Hippocampal formation (tissue), 2 donors: ENCODE measurements at regions not wholly inside any gene's neighbourhood (a gene's known extent, or its start where the extent isn't known, plus 50 kb on each side); places are given as distances from the start of the nearest gene placed in this dataset.

Experiments used
- DNase-seq, 2 donors: peaks; one replicate each; lab custom pipeline; 2025; lab: John Stamatoyannopoulos, UW

DNA sequence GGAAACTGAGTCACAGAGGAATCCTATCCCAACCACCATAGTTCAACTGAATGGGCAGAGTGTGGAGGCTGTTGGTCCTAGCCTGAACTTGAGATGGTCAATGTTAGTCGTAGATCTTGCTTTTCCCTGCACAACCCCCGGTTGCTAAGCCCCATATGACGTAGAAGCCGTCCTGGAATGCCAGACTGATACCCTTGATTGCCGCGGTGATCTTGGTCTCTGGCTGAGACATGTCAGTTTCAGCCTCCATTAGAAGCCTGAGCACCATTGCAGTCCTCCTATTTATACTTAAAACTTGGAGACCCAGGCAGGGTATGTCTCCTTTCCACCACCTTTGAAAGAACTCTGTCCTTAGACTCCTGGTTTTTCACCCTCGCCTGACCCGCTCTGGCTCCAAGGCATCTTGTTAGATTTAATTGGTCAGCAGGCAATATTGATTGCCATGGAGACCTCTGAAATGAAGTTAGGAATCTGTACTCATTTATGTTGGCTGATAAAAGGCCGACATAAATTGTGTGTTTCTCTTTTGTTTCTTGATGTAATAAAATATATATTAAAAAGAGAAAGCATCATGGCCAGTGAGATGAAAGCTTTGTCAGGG is 53.4 kb downstream of the RPLP1 start:
- DNase-seq, result no peak

DNA sequence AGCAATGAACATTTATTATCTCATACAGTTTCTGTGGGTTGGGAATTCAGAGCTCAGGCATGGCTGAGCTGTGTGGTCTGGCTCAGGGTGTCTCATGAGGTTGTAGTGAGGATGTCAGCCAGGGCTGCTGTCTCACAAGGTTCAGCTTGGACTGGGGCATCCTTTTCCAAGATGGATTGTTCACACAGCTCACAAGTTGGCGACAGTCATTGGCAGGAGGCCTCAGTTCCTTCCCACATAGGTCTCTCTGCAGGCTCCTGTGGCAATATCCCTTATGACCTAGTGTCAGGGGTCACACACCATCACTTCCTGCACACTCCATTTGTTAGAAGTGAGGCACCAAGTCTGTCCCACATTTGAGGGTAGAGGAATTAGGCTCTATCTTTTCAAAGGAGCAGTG is 56.0 kb downstream of the RPLP1 start:
- DNase-seq, result no peak

DNA sequence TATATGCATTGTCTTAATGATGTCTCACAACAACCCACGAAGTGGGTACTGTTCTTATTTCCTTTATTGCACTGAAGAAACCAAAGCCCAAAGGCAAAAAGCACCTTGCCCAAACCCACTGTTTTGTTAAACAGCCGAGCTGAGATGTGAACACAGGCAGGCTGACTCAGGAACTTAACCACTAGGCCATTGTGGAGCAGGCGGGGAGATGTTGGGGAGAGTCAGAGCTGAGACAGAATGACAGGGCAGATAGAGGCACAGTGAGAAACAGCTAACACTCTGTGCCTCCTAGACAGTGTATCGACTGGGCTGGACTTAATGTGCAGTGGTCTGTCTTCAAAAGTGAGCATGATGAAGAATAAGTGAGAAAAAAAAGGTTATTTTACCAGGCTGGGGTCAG is 56.5 kb downstream of the RPLP1 start:
- DNase-seq, result no peak

DNA sequence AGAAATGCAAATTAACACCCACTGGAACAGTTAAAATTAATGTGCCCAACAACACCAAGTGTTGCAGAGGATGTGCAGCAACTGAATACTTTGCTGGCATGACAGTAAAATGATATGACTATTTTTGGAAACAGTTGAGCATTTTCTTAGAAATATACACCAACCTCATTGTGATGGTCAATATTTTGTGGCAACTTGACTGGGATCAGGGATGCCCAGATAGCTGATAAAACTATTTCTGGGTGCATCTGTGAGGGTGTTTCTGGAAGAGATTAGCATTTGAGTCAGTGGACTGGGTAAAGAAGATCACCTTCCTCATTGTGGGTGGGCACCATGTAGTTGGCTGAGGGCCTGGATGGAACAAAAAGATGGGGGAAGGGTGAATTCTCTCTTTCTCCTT is 57.9 kb downstream of the RPLP1 start:
- DNase-seq, result no peak

DNA sequence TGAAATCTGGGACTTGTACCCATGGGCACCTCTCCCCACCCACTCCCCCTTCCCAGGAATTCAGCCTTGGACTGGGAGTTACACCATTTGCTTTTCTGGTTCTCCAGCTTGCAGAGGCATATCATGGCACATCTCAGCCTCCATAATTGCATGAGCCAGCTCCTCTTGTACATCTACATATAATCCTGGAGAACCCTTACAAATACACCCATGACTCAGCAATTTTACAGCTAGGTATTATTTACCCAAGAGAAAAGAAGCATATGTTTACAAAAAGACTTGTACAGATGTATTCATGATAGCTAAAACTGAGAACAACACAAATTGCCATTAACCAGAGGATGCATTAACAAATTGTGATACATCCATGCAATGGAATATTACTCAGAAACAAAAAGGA is 58.4 kb downstream of the RPLP1 start:
- no peak for DNase-seq

DNA sequence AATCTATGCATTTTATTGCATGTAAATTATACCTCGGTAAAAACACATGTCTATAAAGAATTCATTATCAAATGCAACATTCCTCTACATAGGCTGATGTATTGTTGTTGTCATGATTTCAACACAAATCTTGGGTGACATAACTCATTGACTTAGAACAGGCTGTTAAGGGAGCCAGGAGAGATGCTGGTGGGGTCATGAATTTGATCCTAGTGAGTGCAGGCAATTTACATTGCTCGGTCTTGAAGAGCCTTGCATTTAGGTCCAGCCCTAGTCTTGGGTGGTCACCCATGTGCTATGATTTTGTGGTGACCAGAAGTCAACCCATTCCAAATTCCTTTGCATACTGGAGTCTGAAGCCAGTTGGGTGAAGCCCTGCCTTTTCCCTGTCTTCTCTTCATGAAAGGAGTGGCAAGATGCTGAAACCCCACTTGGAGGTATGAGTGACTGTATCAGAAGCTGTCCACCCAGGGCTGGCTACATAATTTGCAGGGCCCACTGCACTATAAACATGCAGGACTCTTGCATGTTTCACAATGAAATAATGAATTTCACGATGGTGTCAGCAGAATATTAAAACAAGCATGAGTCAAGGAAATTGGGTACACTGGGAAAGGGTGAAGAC is 59.2 kb downstream of the RPLP1 start:
- no peak for DNase-seq

DNA sequence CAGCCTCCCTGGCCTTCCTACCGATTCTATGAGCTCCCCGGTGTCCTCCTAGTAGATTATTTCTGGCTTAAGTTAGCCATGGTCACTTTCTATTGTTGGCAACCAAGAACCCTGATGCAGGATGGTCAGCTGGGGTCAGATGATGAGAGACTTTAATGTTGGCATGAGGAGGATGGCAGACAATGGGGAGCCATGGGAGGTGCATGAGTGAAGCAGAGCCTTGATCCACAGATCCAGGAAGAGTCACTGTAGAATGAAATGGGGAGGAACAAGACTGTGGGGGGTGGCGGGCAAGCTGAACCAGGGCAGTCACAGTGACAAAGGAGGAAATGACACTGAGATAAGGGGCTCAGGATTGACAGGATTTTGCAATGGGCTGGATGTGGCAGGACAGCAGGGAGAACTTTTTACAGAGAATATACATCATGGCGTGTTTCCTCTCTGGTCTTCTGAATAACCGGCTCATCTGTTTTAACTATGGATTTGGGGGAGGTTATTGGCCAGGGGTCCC is 60.9 kb downstream of the RPLP1 start:
- DNase-seq, result no peak

DNA sequence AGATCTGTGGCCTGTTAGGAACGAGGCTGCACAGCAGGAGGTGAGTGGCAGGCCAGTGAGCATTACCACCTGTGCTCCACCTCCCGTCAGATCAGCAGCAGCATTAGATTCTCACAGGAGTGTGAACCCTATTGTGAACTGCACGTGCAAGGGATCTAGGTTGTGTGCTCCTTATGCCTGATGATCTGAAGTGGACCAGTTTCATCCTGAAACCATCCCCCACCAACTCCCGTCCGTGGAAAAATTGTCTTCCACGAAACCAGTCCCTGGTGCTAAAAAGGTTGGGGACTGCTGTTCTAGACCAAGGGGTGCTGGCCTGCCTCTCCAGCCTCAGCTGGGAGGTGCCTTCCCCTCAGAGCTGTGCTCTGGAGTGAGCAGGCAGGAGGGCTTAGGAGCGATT is 61.4 kb downstream of the RPLP1 start:
- DNase-seq, result no peak

DNA sequence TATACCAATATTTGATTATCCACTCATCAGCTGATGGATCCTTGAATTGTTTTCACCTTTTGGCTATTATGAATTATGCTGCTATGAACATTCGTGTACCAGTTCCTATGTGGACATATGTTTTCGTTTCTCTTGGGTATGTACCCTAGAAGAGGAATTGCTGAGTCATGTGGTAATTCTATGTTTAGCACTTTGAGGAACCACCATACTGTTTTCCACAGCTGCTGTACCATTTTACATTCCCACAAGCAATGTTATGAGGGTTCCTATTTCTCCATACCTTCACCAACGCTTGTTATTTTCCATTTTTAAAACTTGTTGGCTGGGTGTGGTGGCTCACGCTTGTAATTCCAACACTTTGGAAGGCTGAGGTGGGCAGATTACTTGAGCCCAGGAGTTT is 62.9 kb downstream of the RPLP1 start:
- no peak for DNase-seq

DNA sequence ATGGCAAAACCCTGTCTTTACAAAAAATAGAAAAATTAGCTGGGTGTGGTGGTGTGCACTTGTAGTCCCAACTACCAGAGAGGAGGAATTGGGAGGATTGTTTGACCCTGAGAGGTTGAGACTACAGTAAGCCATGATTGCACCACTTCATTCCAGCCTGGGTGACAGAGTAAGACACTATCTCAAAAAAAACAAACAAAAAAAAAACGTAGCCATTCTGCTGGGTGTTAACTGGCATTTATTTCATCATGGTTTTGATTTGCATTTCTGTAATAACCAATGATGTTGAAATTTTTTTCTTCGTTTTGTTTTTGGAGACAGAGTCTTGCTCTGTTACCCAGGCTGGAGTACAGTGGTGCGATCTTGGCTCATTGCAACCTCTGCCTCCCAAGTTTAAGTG is 63.3 kb downstream of the RPLP1 start:
- DNase-seq, result no peak

DNA sequence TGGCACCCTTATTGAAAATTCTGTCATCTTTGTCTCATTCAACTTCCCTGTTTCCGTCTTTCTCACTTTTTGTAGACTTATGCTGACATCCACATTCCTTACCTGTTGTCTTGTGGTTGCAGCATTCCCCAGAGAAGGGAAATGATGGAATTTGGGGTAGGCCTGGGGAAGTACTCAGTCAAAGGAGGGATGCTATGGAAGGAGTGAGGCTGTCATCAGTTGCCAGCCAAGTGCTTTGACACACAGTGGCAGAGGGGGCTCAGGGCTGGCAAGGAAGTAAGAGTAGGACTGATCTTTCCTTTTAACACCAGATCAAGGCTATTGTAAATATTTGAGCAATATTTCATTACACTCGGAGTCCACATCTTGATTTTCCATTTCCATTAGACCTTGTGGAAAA is 64.4 kb downstream of the RPLP1 start:
- no peak for DNase-seq

DNA sequence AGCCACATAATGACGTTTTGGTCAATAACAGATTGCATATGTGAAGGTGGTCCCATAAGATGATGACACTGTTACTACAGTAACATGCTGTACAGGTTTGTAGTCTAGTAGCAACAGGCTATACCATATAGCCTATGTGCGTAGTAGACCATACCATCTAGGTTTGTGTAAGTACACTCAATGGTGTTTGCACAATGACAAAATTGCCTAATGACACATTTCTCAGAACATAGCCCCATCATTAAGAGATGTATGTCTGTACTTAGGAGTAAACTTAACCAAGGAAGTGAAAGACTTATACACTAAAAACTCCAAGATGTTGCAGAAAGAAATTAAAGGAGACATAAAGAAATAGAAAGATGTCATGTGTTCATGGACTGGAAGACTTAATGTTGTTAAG is 66.2 kb downstream of the RPLP1 start:
- no peak for DNase-seq

DNA sequence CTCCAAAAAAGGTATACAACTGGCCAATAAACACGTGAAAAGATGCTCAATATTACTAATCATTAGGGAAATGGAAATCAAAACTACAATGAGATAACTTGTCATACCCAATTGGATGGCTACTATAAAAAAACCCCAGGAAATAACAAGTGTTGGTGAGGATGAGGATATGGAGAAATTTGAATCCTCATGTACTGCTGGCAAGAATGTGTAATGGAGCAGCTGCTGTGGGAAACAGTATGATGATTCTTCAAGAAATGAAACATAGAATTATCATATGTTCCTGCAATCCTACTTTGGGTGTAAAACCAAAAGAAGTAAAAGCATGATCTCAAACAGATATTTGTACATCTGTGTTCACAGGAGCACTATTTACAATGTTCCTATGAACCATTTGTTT is 67.4 kb downstream of the RPLP1 start:
- DNase-seq, result no peak

DNA sequence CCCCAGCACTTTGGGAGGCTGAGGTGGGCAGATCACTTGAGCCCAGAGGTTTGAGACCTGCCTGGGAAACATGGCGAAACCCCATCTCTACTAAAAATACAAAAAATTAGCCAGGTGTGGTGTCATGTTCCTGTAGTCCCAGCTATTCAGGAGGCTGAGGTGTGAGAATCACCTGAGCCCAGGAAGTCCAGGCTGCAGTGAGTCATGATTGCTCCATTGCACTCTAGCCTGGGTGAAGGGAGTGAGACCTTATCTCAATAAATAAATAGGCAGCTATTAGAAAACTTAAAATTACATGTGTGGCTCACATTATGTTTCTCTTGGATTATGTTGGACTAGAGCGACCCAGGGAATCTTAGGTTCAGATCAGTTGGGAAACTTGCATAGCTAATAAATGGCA is 69.7 kb downstream of the RPLP1 start:
- no peak for DNase-seq

DNA sequence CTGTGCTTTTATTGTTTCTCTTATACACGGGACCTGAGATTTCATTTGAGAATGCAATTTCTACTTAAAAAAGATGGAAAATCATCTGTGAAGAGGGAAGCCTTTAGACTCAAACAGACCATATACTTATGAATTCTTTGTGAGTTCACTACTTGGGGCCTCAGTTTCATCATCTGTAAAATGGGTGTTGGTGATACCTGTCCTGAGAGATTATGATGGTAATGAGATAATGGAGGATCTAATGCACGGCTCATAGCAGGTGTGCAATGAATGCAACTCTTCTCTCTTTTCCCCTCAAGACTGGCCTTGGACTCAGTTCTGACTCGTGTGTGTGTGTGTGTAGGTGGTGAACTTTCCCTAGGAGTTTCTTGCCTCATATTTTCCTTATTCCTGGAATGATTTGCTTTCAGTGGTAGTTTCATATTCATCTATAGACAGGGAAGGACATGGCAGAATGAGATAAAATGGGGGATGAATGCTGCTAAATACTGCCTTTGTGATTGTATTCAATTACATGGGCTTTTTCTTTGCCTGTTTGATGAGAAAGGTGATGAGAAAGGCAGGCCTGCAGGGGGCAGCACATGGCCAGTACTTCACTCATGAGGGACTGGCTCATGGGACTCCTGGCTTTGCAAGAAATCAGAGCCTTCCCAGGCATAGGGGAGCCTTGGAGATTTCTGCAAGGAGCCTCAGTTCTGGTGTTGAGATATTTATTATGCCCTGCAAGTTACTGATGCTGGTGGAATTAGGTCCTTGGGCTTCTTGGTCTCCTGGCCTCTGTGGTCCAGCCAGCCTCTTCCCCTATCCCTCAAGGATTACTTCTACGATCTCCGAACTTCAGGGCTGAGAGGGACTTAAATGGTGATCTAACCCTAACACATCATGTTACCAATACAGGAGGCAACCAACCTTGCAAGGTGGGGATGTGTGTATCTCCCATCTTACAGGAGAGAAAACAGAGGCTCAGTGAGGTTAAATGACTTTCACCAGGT is 70.7 kb downstream of the RPLP1 start:
- DNase-seq, result peak; percentile 63 to 79

DNA sequence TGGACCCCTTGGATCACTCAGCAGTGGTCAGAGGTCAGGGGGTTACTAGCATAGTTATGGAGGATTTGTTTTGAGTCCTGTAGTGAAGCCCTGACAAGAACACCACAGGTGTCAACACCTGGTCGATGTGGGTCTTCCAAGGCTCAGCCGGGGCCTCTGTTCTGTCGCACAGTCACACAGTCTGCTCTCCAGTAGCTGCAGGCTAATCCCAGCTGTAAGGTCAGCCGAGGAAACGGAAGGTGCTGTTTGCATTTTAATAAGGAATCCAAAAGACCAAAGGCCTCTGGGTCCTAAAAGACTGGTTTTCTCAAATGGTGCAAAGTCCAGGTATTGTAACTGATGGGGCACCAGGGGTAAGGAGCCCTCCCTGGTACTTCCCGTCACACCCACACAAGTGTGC is 71.7 kb downstream of the RPLP1 start:
- no peak for DNase-seq

DNA sequence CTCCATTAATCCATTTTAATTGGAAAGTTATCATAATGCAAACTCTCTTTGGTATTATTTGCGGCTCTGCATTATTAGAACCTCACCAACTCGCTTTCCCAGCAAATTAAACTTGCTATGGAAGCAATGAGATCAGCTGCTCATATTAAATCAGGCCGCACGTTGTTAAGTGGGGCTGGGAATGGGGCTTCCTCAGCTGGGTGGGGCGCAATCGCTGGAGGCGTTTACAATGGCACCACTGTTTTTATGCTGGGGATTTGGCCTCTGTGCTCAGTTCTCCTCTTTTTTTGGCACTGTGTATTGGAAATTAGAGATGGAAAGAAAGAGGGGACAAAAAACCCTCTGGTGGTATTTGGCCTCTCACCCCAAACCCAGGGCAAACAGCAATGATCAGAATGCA is 72.2 kb downstream of the RPLP1 start:
- DNase-seq, result peak; percentile 23 to 24

DNA sequence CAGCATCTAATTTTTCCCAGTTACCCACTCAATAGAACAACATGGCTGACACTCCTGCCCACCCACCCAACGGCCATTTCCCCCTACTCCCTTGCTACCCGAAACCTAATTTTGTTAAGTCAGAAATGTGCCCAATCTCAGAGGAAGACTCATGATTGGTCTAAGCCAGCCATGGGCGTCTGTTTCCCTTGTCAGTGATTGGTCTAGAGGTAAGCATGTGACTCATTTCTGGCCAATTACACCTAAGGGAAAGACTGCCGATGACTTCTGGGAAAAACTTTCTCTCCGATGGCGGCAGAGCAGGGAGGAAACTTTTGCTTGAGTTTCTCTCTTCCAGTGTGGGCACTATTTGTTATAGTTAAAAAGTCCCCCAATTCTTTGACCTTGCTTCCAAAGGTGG is 72.9 kb downstream of the RPLP1 start:
- DNase-seq, result no peak

DNA sequence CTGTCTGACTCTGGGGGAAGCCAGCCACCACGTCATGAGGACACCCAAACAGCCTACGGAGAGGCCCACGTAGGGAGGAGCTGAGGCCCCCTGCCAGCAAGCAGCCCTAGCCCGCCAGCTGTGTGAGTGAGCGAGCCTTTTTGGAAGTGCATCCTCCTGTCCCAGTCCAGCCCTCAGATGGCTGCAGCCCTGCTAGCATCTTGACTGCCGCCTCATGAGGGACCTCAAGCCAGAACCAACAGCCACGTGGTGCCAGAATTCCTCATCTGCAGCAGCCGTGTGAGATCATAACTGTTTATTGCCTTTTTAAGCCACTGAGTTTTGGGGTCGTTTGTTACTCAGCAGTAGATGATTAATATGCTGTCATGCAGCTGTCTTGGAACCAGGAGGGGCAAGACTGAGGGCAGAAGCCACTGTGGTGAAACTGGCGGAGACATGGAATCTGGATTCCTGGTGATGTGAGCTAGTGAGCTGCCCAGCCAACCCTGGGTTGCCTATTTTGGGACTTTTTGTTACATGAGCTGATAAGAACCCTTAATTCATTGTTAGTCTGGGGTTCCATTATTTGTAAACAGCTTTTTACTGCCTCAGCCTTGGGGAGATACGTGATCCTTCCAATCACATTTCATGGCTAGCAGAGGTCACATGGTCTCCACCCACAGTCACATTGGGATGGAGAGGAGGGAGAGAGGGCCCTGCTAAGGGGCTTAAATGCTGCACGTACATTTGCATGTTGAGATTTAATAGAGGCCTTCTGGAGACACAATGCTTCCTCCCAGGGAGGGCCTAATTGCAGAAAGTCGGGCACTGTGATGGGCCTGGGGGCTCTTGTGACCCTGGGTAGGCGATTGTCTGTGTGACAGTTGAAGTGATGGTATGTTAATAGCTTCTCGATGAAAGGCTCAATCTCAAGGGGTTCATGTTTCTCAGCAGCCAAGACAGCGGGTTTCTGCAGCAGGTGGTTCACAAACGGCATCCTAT is 73.8 kb downstream of the RPLP1 start:
- no peak for DNase-seq

DNA sequence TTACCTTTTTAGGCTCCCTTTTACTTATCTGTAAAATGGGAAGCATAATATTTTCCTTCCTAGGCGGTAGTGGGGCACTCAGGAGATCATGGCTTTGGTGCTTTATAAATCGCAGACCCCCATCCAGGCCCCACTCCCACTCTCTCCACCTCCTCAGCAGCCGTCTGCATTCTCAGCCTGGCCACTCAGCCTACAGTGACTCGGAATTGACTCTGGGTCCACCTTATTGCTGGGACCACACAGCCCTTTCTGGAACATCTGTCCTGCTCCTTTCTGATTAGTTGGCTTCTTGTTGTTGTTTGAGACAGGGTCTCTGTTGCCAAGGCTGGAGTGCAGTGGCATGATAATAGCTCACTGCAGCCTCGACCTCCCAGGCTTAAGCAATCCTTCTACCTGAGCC is 76.5 kb downstream of the RPLP1 start:
- no peak for DNase-seq

DNA sequence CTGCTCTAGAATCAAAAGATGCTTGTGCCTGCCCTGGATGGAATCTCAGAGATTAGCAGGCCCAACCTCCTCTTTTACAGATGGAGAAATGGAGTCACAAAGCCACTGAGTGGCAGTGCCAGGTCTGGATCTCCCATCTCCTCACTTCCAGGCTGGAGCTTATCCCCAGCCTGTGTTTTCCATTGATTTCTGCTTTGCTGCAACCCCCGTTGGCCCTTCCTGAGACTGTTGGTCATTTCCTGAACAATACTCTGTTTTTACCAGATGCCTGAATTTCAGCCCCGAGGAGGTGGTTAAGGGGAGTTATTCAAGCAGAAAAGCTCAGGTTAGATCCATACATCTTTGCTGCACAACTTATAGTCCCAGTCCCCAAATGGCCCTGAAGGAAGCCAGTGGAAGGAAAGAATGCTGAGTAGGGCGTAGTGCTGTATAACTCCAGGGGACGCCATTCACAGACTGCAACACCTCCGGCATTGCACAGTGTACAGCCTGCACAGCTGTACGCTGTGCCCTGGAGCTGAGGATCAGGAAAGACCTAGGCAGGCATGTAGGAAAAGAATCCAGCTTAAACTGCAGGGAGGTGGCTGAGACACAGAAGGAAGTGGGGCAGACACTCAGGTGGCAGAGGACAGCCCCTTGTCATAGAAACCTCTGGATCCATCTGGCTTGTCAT is 77.5 kb downstream of the RPLP1 start:
- DNase-seq, result no peak
